Neural cell (in vitro differentiated cells): ENCODE measurements at regions not wholly inside any gene's neighbourhood (a gene's known extent, or its start where the extent isn't known, plus 50 kb on each side); places are given as distances from the start of the nearest gene placed in this dataset.

Experiments used
- EZH2 ChIP-seq: fragments of 200-600, 300-800 bp; shearing (Covaris generic), sonication (generic); IDR thresholded peaks from 2 replicates; pipeline ENCODE4 v1.6.1; 2014; ENCODE audit warnings: antibody characterized with exemption, low read length, borderline replicate concordance, mild to moderate bottlenecking; ENCODE audit not compliant: insufficient read depth, poor library complexity, severe bottlenecking
- MXI1 ChIP-seq: fragments of 450-650 bp; conservative IDR thresholded peaks from 2 replicates; pipeline ENCODE4 v1.6.1; 2014; ENCODE audit warnings: antibody characterized with exemption, mild to moderate bottlenecking; ENCODE audit not compliant: poor library complexity, severe bottlenecking
- POLR2AphosphoS5 ChIP-seq: IDR thresholded peaks from 2 replicates; pipeline ENCODE4 v1.6.1; 2012
- RAD21 ChIP-seq: fragments of 450-650 bp; conservative IDR thresholded peaks from 2 replicates; pipeline ENCODE4 v1.6.1; 2014; ENCODE audit warnings: antibody characterized with exemption, mild to moderate bottlenecking, moderate library complexity
- SMC3 ChIP-seq: fragments of 450-650 bp; conservative IDR thresholded peaks from 2 replicates; pipeline ENCODE4 v1.6.1; 2014; ENCODE audit warnings: antibody characterized with exemption, mild to moderate bottlenecking, moderate library complexity; ENCODE audit not compliant: poor library complexity
- TAF1 ChIP-seq: IDR thresholded peaks from 2 replicates; pipeline ENCODE4 v1.6.1; 2012; ENCODE audit warnings: low read depth
- TF ChIP-seq, protein P1 (sequence below): fragments of 450-650 bp; IDR thresholded peaks from 2 replicates; pipeline ENCODE4 v1.5.1; 2014; ENCODE audit warnings: antibody characterized with exemption, mild to moderate bottlenecking, moderate library complexity; ENCODE audit not compliant: poor library complexity, severe bottlenecking
- TF ChIP-seq, protein P2 (sequence below): IDR thresholded peaks from 2 replicates; pipeline ENCODE4 v1.6.1; 2012; ENCODE audit warnings: borderline replicate concordance

GRCh38 chr13:105135852-105136615 is 1399.4 kb downstream of the EFNB2 start:
- TF ChIP-seq, protein P1, sequence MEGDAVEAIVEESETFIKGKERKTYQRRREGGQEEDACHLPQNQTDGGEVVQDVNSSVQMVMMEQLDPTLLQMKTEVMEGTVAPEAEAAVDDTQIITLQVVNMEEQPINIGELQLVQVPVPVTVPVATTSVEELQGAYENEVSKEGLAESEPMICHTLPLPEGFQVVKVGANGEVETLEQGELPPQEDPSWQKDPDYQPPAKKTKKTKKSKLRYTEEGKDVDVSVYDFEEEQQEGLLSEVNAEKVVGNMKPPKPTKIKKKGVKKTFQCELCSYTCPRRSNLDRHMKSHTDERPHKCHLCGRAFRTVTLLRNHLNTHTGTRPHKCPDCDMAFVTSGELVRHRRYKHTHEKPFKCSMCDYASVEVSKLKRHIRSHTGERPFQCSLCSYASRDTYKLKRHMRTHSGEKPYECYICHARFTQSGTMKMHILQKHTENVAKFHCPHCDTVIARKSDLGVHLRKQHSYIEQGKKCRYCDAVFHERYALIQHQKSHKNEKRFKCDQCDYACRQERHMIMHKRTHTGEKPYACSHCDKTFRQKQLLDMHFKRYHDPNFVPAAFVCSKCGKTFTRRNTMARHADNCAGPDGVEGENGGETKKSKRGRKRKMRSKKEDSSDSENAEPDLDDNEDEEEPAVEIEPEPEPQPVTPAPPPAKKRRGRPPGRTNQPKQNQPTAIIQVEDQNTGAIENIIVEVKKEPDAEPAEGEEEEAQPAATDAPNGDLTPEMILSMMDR, result no peak
- TF ChIP-seq RAD21, result no peak
- TF ChIP-seq, protein P2, sequence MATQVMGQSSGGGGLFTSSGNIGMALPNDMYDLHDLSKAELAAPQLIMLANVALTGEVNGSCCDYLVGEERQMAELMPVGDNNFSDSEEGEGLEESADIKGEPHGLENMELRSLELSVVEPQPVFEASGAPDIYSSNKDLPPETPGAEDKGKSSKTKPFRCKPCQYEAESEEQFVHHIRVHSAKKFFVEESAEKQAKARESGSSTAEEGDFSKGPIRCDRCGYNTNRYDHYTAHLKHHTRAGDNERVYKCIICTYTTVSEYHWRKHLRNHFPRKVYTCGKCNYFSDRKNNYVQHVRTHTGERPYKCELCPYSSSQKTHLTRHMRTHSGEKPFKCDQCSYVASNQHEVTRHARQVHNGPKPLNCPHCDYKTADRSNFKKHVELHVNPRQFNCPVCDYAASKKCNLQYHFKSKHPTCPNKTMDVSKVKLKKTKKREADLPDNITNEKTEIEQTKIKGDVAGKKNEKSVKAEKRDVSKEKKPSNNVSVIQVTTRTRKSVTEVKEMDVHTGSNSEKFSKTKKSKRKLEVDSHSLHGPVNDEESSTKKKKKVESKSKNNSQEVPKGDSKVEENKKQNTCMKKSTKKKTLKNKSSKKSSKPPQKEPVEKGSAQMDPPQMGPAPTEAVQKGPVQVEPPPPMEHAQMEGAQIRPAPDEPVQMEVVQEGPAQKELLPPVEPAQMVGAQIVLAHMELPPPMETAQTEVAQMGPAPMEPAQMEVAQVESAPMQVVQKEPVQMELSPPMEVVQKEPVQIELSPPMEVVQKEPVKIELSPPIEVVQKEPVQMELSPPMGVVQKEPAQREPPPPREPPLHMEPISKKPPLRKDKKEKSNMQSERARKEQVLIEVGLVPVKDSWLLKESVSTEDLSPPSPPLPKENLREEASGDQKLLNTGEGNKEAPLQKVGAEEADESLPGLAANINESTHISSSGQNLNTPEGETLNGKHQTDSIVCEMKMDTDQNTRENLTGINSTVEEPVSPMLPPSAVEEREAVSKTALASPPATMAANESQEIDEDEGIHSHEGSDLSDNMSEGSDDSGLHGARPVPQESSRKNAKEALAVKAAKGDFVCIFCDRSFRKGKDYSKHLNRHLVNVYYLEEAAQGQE, result no peak
- no peak for TF ChIP-seq TAF1
- no peak for TF ChIP-seq EZH2
- TF ChIP-seq MXI1, result no peak
- no peak for TF ChIP-seq POLR2AphosphoS5
- no peak for TF ChIP-seq SMC3
